ENCODE measurements at regions not wholly inside any gene's neighbourhood (a gene's known extent, or its start where the extent isn't known, plus 50 kb on each side); places are given as distances from the start of the nearest gene placed in this dataset.
"Not testable (repeated sequence)": the region's sequence is repeated elsewhere in the genome, so short reads cannot be mapped to it uniquely, and the experiment has no call there.

- Histone ChIP-seq H3K27ac (ENCODE audit: low read length) (no peak overlapping the region), H3K9me3 (no peaks in the 10 kb centered on the region), H3K4me3 (ENCODE audit: control insufficient read depth in 1 of 2, extremely low read depth in 1 of 2, low read length in 1 of 2) (no peak overlapping the region), H3K27me3 (replicated peaks in 1 of 2; ENCODE audit: control insufficient read depth in 2 of 2, extremely low read depth in 1 of 2, insufficient read depth in 2 of 2, low read length in 1 of 2) (no peaks in the 10 kb centered on the region), H3K4me1 (ENCODE audit: control insufficient read depth in 1 of 2, extremely low read depth in 1 of 2, insufficient read depth in 2 of 2, low read length in 2 of 2) (no peaks in the 10 kb centered on the region), H3K36me3 (ENCODE audit: control insufficient read depth in 2 of 2, extremely low read depth in 1 of 2, insufficient read depth in 1 of 2, low read length in 1 of 2) (no peaks in the 10 kb centered on the region)
- CTCF ChIA-PET = no interaction called here
- Mint-ChIP-seq H3K27me3 (peaks cover 9 to 17% of the 10 kb centered on the region in 2 donors), H3K4me3 (no peak overlapping the region), H3K9me3 (no peaks in the 10 kb centered on the region), H3K4me1 (no peaks in the 10 kb centered on the region), H3K36me3 (no peaks in the 10 kb centered on the region), H3K27ac (no peak overlapping the region)
- ATAC-seq (replicated peaks in 1 of 4) (no peak), DNase-seq (no peak)
- 80% methylated on average over 4 of the region's 4 CpGs for WGBS (ENCODE audit: insufficient coverage)
- POLR2A ChIA-PET = no interaction called here
Measured at GRCh38 chr3:140870351-140870750, 71.3 kb upstream of the SLC25A36 start.

- no peaks in the 10 kb centered on the region for H3K4me1 ChIP-seq (ENCODE audit: control insufficient read depth in 1 of 2, extremely low read depth in 1 of 2, insufficient read depth in 2 of 2, low read length in 2 of 2)
- DNase-seq = no peak
- H3K4me3 ChIP-seq (ENCODE audit: control insufficient read depth in 1 of 2, extremely low read depth in 1 of 2, low read length in 1 of 2) = no peak overlapping the region
- peaks cover 0 to under 1% of the 10 kb centered on the region in 2 experiments for H3K27me3 ChIP-seq (replicated peaks in 1 of 2; ENCODE audit: control insufficient read depth in 2 of 2, extremely low read depth in 1 of 2, insufficient read depth in 2 of 2, low read length in 1 of 2)
- ChIA-PET CTCF (no interaction called here), POLR2A (no interaction called here)
- no peaks in the 10 kb centered on the region for H3K36me3 ChIP-seq (ENCODE audit: control insufficient read depth in 2 of 2, extremely low read depth in 1 of 2, insufficient read depth in 1 of 2, low read length in 1 of 2)
- H3K36me3 Mint-ChIP-seq = no peaks in the 10 kb centered on the region
- H3K9me3 Mint-ChIP-seq = no peaks in the 10 kb centered on the region
- H3K27ac ChIP-seq (ENCODE audit: low read length) = no peak overlapping the region
- H3K27me3 Mint-ChIP-seq = peaks cover 14 to 18% of the 10 kb centered on the region in 2 donors
- WGBS (ENCODE audit: insufficient coverage) = no CpG with 5 or more reads among the region's 2 CpGs
- H3K4me1 Mint-ChIP-seq = no peaks in the 10 kb centered on the region
- H3K9me3 ChIP-seq = no peaks in the 10 kb centered on the region
- no peak overlapping the region for H3K4me3 Mint-ChIP-seq
- no peak overlapping the region for H3K27ac Mint-ChIP-seq
- ATAC-seq (replicated peaks in 1 of 4) = no peak
Measured at GRCh38 chr3:140871022-140871421, 70.6 kb upstream of the SLC25A36 start.

GRCh38 chr3:140872165-140872564 is 69.5 kb upstream of the SLC25A36 start:
- DNase-seq; H3K36me3 Mint-ChIP-seq; H3K9me3 ChIP-seq; H3K4me1 ChIP-seq (ENCODE audit: control insufficient read depth in 1 of 2, extremely low read depth in 1 of 2, insufficient read depth in 2 of 2, low read length in 2 of 2); H3K4me3 ChIP-seq (ENCODE audit: control insufficient read depth in 1 of 2, extremely low read depth in 1 of 2, low read length in 1 of 2); H3K4me3 Mint-ChIP-seq; H3K27me3 ChIP-seq (replicated peaks in 1 of 2; ENCODE audit: control insufficient read depth in 2 of 2, extremely low read depth in 1 of 2, insufficient read depth in 2 of 2, low read length in 1 of 2); H3K36me3 ChIP-seq (ENCODE audit: control insufficient read depth in 2 of 2, extremely low read depth in 1 of 2, insufficient read depth in 1 of 2, low read length in 1 of 2); H3K4me1 Mint-ChIP-seq; H3K9me3 Mint-ChIP-seq; H3K27ac Mint-ChIP-seq; POLR2A ChIA-PET; CTCF ChIA-PET; H3K27ac ChIP-seq (ENCODE audit: low read length); ATAC-seq (replicated peaks in 1 of 4): not testable (repeated sequence)
- 57% methylated on average over 3 of the region's 4 CpGs for WGBS (ENCODE audit: insufficient coverage)
- H3K27me3 Mint-ChIP-seq = peaks cover 20 to 25% of the 10 kb centered on the region in 2 donors

GRCh38 chr3:140883428-140884040 is 58.1 kb upstream of the SLC25A36 start:
- Histone ChIP-seq H3K27me3 (replicated peaks in 1 of 2; ENCODE audit: control insufficient read depth in 2 of 2, extremely low read depth in 1 of 2, insufficient read depth in 2 of 2, low read length in 1 of 2) (peaks cover 2 to 3% of the 10 kb centered on the region in 2 experiments), H3K27ac (ENCODE audit: low read length) (no peak overlapping the region), H3K36me3 (ENCODE audit: control insufficient read depth in 2 of 2, extremely low read depth in 1 of 2, insufficient read depth in 1 of 2, low read length in 1 of 2) (no peaks in the 10 kb centered on the region), H3K9me3 (no peaks in the 10 kb centered on the region), H3K4me3 (ENCODE audit: control insufficient read depth in 1 of 2, extremely low read depth in 1 of 2, low read length in 1 of 2) (no peak overlapping the region), H3K4me1 (ENCODE audit: control insufficient read depth in 1 of 2, extremely low read depth in 1 of 2, insufficient read depth in 2 of 2, low read length in 2 of 2) (no peaks in the 10 kb centered on the region)
- WGBS (ENCODE audit: insufficient coverage) = 78% methylated on average over 2 of the region's 4 CpGs
- no peak for ATAC-seq (replicated peaks in 1 of 4)
- H3K27ac Mint-ChIP-seq = no peak overlapping the region
- no peaks in the 10 kb centered on the region for H3K36me3 Mint-ChIP-seq
- DNase-seq = no peak
- peaks cover 5 to 23% (median 10%) of the 10 kb centered on the region in 3 donors for H3K9me3 Mint-ChIP-seq
- peaks cover 11 to 16% of the 10 kb centered on the region in 2 donors for H3K27me3 Mint-ChIP-seq
- ChIA-PET POLR2A (no interaction called here), CTCF (interaction anchor here in 1 of 2 donors (0.7 kb wide), 1 partner anchor 15 kb away, joined by 3 read pairs; no protein-coding TSS in a partner anchor)
- no peaks in the 10 kb centered on the region for H3K4me1 Mint-ChIP-seq
- no peak overlapping the region for H3K4me3 Mint-ChIP-seq

GRCh38 chr3:140885697-140886096 is 55.9 kb upstream of the SLC25A36 start:
- H3K4me1 ChIP-seq (ENCODE audit: control insufficient read depth in 1 of 2, extremely low read depth in 1 of 2, insufficient read depth in 2 of 2, low read length in 2 of 2); H3K9me3 ChIP-seq; ATAC-seq (replicated peaks in 1 of 4); H3K27ac ChIP-seq (ENCODE audit: low read length); H3K27me3 ChIP-seq (replicated peaks in 1 of 2; ENCODE audit: control insufficient read depth in 2 of 2, extremely low read depth in 1 of 2, insufficient read depth in 2 of 2, low read length in 1 of 2); CTCF ChIA-PET; H3K4me3 ChIP-seq (ENCODE audit: control insufficient read depth in 1 of 2, extremely low read depth in 1 of 2, low read length in 1 of 2); H3K4me1 Mint-ChIP-seq; H3K36me3 Mint-ChIP-seq; H3K4me3 Mint-ChIP-seq; H3K27ac Mint-ChIP-seq; H3K36me3 ChIP-seq (ENCODE audit: control insufficient read depth in 2 of 2, extremely low read depth in 1 of 2, insufficient read depth in 1 of 2, low read length in 1 of 2); DNase-seq; POLR2A ChIA-PET; H3K27me3 Mint-ChIP-seq: not testable (repeated sequence)
- peaks cover 5 to 23% (median 10%) of the 10 kb centered on the region in 3 donors for H3K9me3 Mint-ChIP-seq
